Activated naive CD8-positive, alpha-beta T cell treated with anti-CD3 and anti-CD28 coated beads for 36 hours (primary cell): ENCODE measurements at regions not wholly inside any gene's neighbourhood (a gene's known extent, or its start where the extent isn't known, plus 50 kb on each side); places are given as distances from the start of the nearest gene placed in this dataset.

ENCODE experiments used
- DNase-seq: peaks from one replicate; pipeline ENCODE4 v3.0.0; 2021
- H3K27ac Mint-ChIP-seq: one replicate; pipeline ENCODE4 v1.8.0; 2022; ENCODE audit warnings: mild to moderate bottlenecking, moderate library complexity, mixed read lengths
- H3K27me3 Mint-ChIP-seq: one replicate; pipeline ENCODE4 v1.8.0; 2022; ENCODE audit warnings: mild to moderate bottlenecking, mixed read lengths
- H3K36me3 Mint-ChIP-seq: one replicate; pipeline ENCODE4 v1.8.0; 2021; ENCODE audit warnings: mild to moderate bottlenecking, mixed read lengths
- H3K4me1 Mint-ChIP-seq: one replicate; pipeline ENCODE4 v1.8.0; 2021; ENCODE audit warnings: mixed read lengths
- H3K4me3 Mint-ChIP-seq: one replicate; pipeline ENCODE4 v1.8.0; 2022; ENCODE audit warnings: mild to moderate bottlenecking, moderate library complexity, mixed read lengths
- H3K9me3 Mint-ChIP-seq: one replicate; pipeline ENCODE4 v1.8.0; 2022; ENCODE audit warnings: mixed read lengths

- Mint-ChIP-seq H3K27me3 (peaks cover 5% of the 10 kb centered on the region), H3K36me3 (no peaks in the 10 kb centered on the region), H3K27ac (no peak overlapping the region), H3K4me3 (no peak overlapping the region), H3K9me3 (no peaks in the 10 kb centered on the region), H3K4me1 (no peaks in the 10 kb centered on the region)
- no peak for DNase-seq
Measured at GRCh38 chr11:115715251-115715770, 211.1 kb upstream of the CADM1 start.

- no peaks in the 10 kb centered on the region for H3K4me1 Mint-ChIP-seq
- no peaks in the 10 kb centered on the region for H3K36me3 Mint-ChIP-seq
- DNase-seq = no peak
- H3K27ac Mint-ChIP-seq = no peak overlapping the region
- H3K4me3 Mint-ChIP-seq = no peak overlapping the region
- peaks cover 11% of the 10 kb centered on the region for H3K27me3 Mint-ChIP-seq
- H3K9me3 Mint-ChIP-seq = peaks cover 2% of the 10 kb centered on the region
Measured at GRCh38 chr11:115712296-115712695, 208.1 kb upstream of the CADM1 start.

GRCh38 chr11:115710980-115711379, 206.8 kb upstream of the CADM1 start:
- no peak for DNase-seq
- H3K4me3 Mint-ChIP-seq = no peak overlapping the region
- peaks cover 2% of the 10 kb centered on the region for H3K9me3 Mint-ChIP-seq
- no peaks in the 10 kb centered on the region for H3K36me3 Mint-ChIP-seq
- no peak overlapping the region for H3K27ac Mint-ChIP-seq
- peaks cover 11% of the 10 kb centered on the region for H3K27me3 Mint-ChIP-seq
- no peaks in the 10 kb centered on the region for H3K4me1 Mint-ChIP-seq

GRCh38 chr11:115710426-115710825, 206.2 kb upstream of the CADM1 start:
- Mint-ChIP-seq H3K4me1 (no peaks in the 10 kb centered on the region), H3K27me3 (peaks cover 11% of the 10 kb centered on the region), H3K4me3 (no peak overlapping the region), H3K9me3 (peaks cover 2% of the 10 kb centered on the region), H3K36me3 (no peaks in the 10 kb centered on the region), H3K27ac (no peak overlapping the region)
- no peak for DNase-seq

GRCh38 chr11:115709297-115709696, 205.1 kb upstream of the CADM1 start:
- H3K9me3 Mint-ChIP-seq = peaks cover 4% of the 10 kb centered on the region

GRCh38 chr11:115707180-115707905, 203.1 kb upstream of the CADM1 start:
- H3K27ac Mint-ChIP-seq = no peak overlapping the region
- no peaks in the 10 kb centered on the region for H3K4me1 Mint-ChIP-seq
- DNase-seq = no peak
- H3K9me3 Mint-ChIP-seq = peaks cover 7% of the 10 kb centered on the region
- peaks cover 10% of the 10 kb centered on the region for H3K27me3 Mint-ChIP-seq
- H3K4me3 Mint-ChIP-seq = no peak overlapping the region
- H3K36me3 Mint-ChIP-seq = no peaks in the 10 kb centered on the region

More at GRCh38 chr11:115709297-115709696, 205.1 kb upstream of the CADM1 start:
- H3K4me1 Mint-ChIP-seq = no peaks in the 10 kb centered on the region
- no peaks in the 10 kb centered on the region for H3K36me3 Mint-ChIP-seq
- peaks cover 8% of the 10 kb centered on the region for H3K27me3 Mint-ChIP-seq
- no peak overlapping the region for H3K27ac Mint-ChIP-seq
- no peak for DNase-seq
- no peak overlapping the region for H3K4me3 Mint-ChIP-seq

GRCh38 chr11:115706626-115707135, 202.5 kb upstream of the CADM1 start:
- Mint-ChIP-seq H3K4me1 (no peaks in the 10 kb centered on the region), H3K36me3 (no peaks in the 10 kb centered on the region), H3K9me3 (peaks cover 7% of the 10 kb centered on the region)

GRCh38 chr11:115705200-115705599, 201.0 kb upstream of the CADM1 start:
- H3K9me3 Mint-ChIP-seq = peaks cover 7% of the 10 kb centered on the region
- H3K4me3 Mint-ChIP-seq = no peak overlapping the region
- no peak for DNase-seq
- H3K36me3 Mint-ChIP-seq = no peaks in the 10 kb centered on the region
- H3K4me1 Mint-ChIP-seq = no peaks in the 10 kb centered on the region
- H3K27me3 Mint-ChIP-seq = peaks cover 11% of the 10 kb centered on the region
- H3K27ac Mint-ChIP-seq = no peak overlapping the region

More at GRCh38 chr11:115706626-115707135, 202.5 kb upstream of the CADM1 start:
- Mint-ChIP-seq H3K27ac (no peak overlapping the region), H3K4me3 (no peak overlapping the region), H3K27me3 (peaks cover 12% of the 10 kb centered on the region)
- no peak for DNase-seq

- Mint-ChIP-seq H3K4me3 (no peak overlapping the region), H3K9me3 (peaks cover 8% of the 10 kb centered on the region), H3K27me3 (peaks cover 7% of the 10 kb centered on the region), H3K36me3 (no peaks in the 10 kb centered on the region), H3K4me1 (no peaks in the 10 kb centered on the region), H3K27ac (no peak overlapping the region)
- DNase-seq = no peak
Measured at GRCh38 chr11:115700981-115701875, 197.0 kb upstream of the CADM1 start.

GRCh38 chr11:115700496-115700895, 196.3 kb upstream of the CADM1 start:
- H3K27ac Mint-ChIP-seq = no peak overlapping the region

GRCh38 chr11:115699733-115700132, 195.5 kb upstream of the CADM1 start:
- Mint-ChIP-seq H3K4me1 (no peaks in the 10 kb centered on the region), H3K27me3 (peaks cover 11% of the 10 kb centered on the region), H3K36me3 (no peaks in the 10 kb centered on the region), H3K4me3 (no peak overlapping the region), H3K9me3 (peaks cover 8% of the 10 kb centered on the region), H3K27ac (no peak overlapping the region)
- DNase-seq = no peak

More at GRCh38 chr11:115700496-115700895, 196.3 kb upstream of the CADM1 start:
- Mint-ChIP-seq H3K4me3 (no peak overlapping the region), H3K36me3 (no peaks in the 10 kb centered on the region), H3K27me3 (peaks cover 11% of the 10 kb centered on the region), H3K9me3 (peaks cover 8% of the 10 kb centered on the region), H3K4me1 (no peaks in the 10 kb centered on the region)
- no peak for DNase-seq

GRCh38 chr11:115699326-115699725, 195.1 kb upstream of the CADM1 start:
- no peaks in the 10 kb centered on the region for H3K36me3 Mint-ChIP-seq
- DNase-seq = no peak
- H3K27ac Mint-ChIP-seq = no peak overlapping the region
- H3K4me3 Mint-ChIP-seq = no peak overlapping the region
- peaks cover 6% of the 10 kb centered on the region for H3K9me3 Mint-ChIP-seq
- peaks cover 11% of the 10 kb centered on the region for H3K27me3 Mint-ChIP-seq
- H3K4me1 Mint-ChIP-seq = no peaks in the 10 kb centered on the region

GRCh38 chr11:115698243-115698642, 194.0 kb upstream of the CADM1 start:
- no peaks in the 10 kb centered on the region for H3K4me1 Mint-ChIP-seq
- peaks cover 4% of the 10 kb centered on the region for H3K9me3 Mint-ChIP-seq
- no peak overlapping the region for H3K27ac Mint-ChIP-seq
- peaks cover 11% of the 10 kb centered on the region for H3K27me3 Mint-ChIP-seq
- no peak overlapping the region for H3K4me3 Mint-ChIP-seq
- no peak for DNase-seq
- no peaks in the 10 kb centered on the region for H3K36me3 Mint-ChIP-seq

GRCh38 chr11:115696563-115696962, 192.3 kb upstream of the CADM1 start:
- no peak overlapping the region for H3K4me3 Mint-ChIP-seq
- H3K9me3 Mint-ChIP-seq = peaks cover 3% of the 10 kb centered on the region
- DNase-seq = no peak
- no peaks in the 10 kb centered on the region for H3K36me3 Mint-ChIP-seq
- H3K4me1 Mint-ChIP-seq = no peaks in the 10 kb centered on the region
- H3K27ac Mint-ChIP-seq = no peak overlapping the region
- H3K27me3 Mint-ChIP-seq = peaks cover 8% of the 10 kb centered on the region

GRCh38 chr11:115695677-115696364, 191.6 kb upstream of the CADM1 start:
- Mint-ChIP-seq H3K4me1 (no peaks in the 10 kb centered on the region), H3K4me3 (no peak overlapping the region), H3K36me3 (no peaks in the 10 kb centered on the region), H3K27me3 (peaks cover 8% of the 10 kb centered on the region), H3K27ac (no peak overlapping the region), H3K9me3 (peaks cover 3% of the 10 kb centered on the region)
- no peak for DNase-seq
